Mesothelial cell of epicardium (in vitro differentiated cells): ENCODE measurements at regions not wholly inside any gene's neighbourhood (a gene's known extent, or its start where the extent isn't known, plus 50 kb on each side); places are given as distances from the start of the nearest gene placed in this dataset.

Experiments used
- DNase-seq, 2 experiments: peaks; one replicate each; pipeline ENCODE4 v3.0.0; 2021; ENCODE audit warnings: low spot score in 2 of 2; ENCODE audit not compliant: unreplicated experiment in 2 of 2
- H3K27ac Mint-ChIP-seq: 2 replicates; pipeline ENCODE4 v1.8.0; 2021; ENCODE audit warnings: mixed read lengths
- H3K27me3 Mint-ChIP-seq: 2 replicates; pipeline ENCODE4 v1.8.0; 2021; ENCODE audit warnings: low read depth, mixed read lengths
- H3K36me3 Mint-ChIP-seq: 2 replicates; pipeline ENCODE4 v1.8.0; 2021; ENCODE audit warnings: mixed read lengths
- H3K4me1 Mint-ChIP-seq: 2 replicates; pipeline ENCODE4 v1.8.0; 2021; ENCODE audit warnings: mixed read lengths
- H3K4me3 Mint-ChIP-seq: 2 replicates; pipeline ENCODE4 v1.8.0; 2021; ENCODE audit warnings: mild to moderate bottlenecking, moderate library complexity, mixed read lengths
- H3K9me3 Mint-ChIP-seq: 2 replicates; pipeline ENCODE4 v1.8.0; 2021; ENCODE audit warnings: mixed read lengths
- TF ChIP-seq, protein P1 (sequence below): fragments of 200-600 bp; sonication (generic); IDR thresholded peaks from one replicate; pipeline ENCODE4 v1.5.0; 2021; ENCODE audit warnings: antibody characterized with exemption; ENCODE audit not compliant: unreplicated experiment

GRCh38 chr6:97995158-97995557, 712.1 kb upstream of the MMS22L start:
- Mint-ChIP-seq H3K4me3 (no peak overlapping the region), H3K4me1 (peaks cover 6% of the 10 kb centered on the region), H3K9me3 (no peaks in the 10 kb centered on the region), H3K36me3 (no peaks in the 10 kb centered on the region), H3K27ac (no peak overlapping the region), H3K27me3 (no peaks in the 10 kb centered on the region)
- no peak for DNase-seq
- TF ChIP-seq, protein P1, sequence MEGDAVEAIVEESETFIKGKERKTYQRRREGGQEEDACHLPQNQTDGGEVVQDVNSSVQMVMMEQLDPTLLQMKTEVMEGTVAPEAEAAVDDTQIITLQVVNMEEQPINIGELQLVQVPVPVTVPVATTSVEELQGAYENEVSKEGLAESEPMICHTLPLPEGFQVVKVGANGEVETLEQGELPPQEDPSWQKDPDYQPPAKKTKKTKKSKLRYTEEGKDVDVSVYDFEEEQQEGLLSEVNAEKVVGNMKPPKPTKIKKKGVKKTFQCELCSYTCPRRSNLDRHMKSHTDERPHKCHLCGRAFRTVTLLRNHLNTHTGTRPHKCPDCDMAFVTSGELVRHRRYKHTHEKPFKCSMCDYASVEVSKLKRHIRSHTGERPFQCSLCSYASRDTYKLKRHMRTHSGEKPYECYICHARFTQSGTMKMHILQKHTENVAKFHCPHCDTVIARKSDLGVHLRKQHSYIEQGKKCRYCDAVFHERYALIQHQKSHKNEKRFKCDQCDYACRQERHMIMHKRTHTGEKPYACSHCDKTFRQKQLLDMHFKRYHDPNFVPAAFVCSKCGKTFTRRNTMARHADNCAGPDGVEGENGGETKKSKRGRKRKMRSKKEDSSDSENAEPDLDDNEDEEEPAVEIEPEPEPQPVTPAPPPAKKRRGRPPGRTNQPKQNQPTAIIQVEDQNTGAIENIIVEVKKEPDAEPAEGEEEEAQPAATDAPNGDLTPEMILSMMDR: no peak

DNA sequence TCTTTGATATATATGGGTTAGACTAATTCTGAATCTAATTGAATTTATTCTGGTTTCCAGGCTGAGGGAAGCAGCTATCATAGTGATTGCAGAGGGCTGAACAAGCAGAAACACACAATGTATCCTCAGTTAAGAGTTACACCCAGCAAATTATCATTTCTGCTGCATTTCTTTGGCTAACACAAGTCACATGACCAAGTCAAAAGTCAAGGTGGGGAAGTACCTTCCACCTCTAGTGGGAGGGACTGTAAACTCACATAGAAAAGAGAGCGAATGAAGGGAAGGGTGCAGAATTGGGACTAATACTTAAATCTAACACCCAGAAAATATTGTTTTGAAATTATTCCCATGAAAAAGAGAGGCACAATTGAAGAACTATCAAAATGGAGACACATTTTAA, 719.7 kb upstream of the MMS22L start:
- H3K27ac Mint-ChIP-seq: no peak overlapping the region
- no peak overlapping the region for H3K4me3 Mint-ChIP-seq
- H3K27me3 Mint-ChIP-seq: no peaks in the 10 kb centered on the region
- no peak for DNase-seq
- H3K4me1 Mint-ChIP-seq: peaks cover 2% of the 10 kb centered on the region
- H3K9me3 Mint-ChIP-seq: no peaks in the 10 kb centered on the region
- TF ChIP-seq, protein P1: no peak
- no peaks in the 10 kb centered on the region for H3K36me3 Mint-ChIP-seq

DNA sequence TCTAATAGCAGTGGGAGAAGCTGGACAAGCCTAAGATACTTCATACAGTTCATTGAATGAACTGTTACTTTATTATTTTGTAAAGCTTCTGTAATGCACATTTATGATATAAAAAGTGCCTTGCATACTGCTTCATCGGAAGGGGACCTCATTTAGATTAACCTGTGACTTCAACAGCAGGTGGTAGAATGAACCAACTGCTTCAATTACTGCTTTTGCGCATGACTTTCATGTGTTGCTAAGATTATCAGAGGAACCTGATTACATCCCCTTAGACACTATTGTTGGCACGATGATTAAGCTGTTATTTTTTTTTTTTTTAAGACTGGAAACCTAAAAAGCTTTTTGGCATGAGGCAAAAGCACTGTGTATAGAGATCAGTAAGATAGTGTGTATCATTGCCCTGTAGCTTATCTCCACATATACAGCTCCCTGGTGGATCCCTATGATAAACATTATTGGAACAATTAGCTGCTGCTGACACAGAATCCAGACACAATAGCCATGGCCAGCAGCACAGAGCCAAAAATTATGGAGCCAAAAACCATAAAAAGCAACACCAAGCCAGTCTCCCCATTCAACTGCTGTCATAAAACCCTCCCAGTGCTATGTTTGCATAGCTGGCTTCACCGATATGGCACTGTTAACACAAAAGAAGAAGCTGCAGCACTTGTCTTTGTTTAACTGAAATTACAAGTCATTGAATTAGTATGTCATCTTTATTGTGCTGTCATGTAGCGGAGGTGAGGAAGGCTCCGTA, 731.6 kb upstream of the MMS22L start:
- TF ChIP-seq, protein P1: no peak
- Mint-ChIP-seq H3K4me1 (no peaks in the 10 kb centered on the region), H3K27me3 (no peaks in the 10 kb centered on the region), H3K4me3 (no peak overlapping the region), H3K9me3 (no peaks in the 10 kb centered on the region), H3K36me3 (no peaks in the 10 kb centered on the region), H3K27ac (no peak overlapping the region)
- DNase-seq: no peak

GRCh38 chr6:98016565-98016964, 733.5 kb upstream of the MMS22L start:
- TF ChIP-seq, protein P1: no peak
- no peak for DNase-seq
- Mint-ChIP-seq H3K4me3 (no peak overlapping the region), H3K27me3 (no peaks in the 10 kb centered on the region), H3K9me3 (no peaks in the 10 kb centered on the region), H3K27ac (no peak overlapping the region), H3K4me1 (no peaks in the 10 kb centered on the region), H3K36me3 (no peaks in the 10 kb centered on the region)

DNA sequence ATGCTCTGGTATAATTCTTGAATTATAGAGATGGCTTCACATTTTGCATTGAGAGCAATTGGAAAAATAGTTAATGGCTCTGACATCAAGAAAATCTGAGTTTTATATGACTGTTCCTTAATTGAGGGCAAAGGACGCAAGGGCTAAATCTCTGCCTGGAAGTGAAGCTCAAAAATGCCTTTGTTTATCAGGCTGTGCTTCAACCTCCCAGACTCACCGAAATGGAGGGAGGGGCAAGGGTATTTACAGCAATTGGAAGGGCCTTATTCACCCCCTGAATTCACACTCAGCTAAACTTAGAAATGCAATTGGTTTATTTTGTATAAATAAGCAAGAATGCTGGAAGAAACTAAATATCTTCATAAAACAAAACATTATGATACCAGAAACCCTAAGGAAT, 737.2 kb upstream of the MMS22L start:
- Mint-ChIP-seq H3K27me3 (no peaks in the 10 kb centered on the region), H3K36me3 (no peaks in the 10 kb centered on the region), H3K4me1 (no peaks in the 10 kb centered on the region), H3K27ac (no peak overlapping the region), H3K4me3 (no peak overlapping the region), H3K9me3 (no peaks in the 10 kb centered on the region)
- TF ChIP-seq, protein P1: no peak
- DNase-seq: no peak
